ENCODE measurements at regions not wholly inside any gene's neighbourhood (a gene's known extent, or its start where the extent isn't known, plus 50 kb on each side); places are given as distances from the start of the nearest gene placed in this dataset.

- TF ChIP-seq POLR2AphosphoS5 (IDR thresholded peaks at IDR 0.05; ENCODE audit: low read depth), result no peak
- no peak for TF ChIP-seq CTCF (IDR thresholded peaks at IDR 0.05; ENCODE audit: insufficient read depth, low read length)
- no peak for TF ChIP-seq GABPA (IDR thresholded peaks at IDR 0.05; ENCODE audit: low read depth)
- TF ChIP-seq REST (IDR thresholded peaks at IDR 0.05; ENCODE audit: insufficient replicate concordance, low read depth), result no peak
- TF ChIP-seq SPI1 (IDR thresholded peaks at IDR 0.05; ENCODE audit: borderline replicate concordance, low read depth), result no peak
- H3K4me3 ChIP-seq (replicated peaks; ENCODE audit: insufficient read depth, low read length), result no peak overlapping the region
- no peaks in the 10 kb centered on the region for H3K27me3 ChIP-seq (ENCODE audit: insufficient read depth, poor library complexity, severe bottlenecking)
- H3K27ac ChIP-seq (replicated peaks), result no peak overlapping the region
- DNase-seq (ENCODE audit: low read depth in 1 of 2, low spot score in 1 of 2), result no peak
Measured at GRCh38 chr4:136742333-136742732, 790.0 kb downstream of the PCDH18 start.

- TF ChIP-seq GABPA (IDR thresholded peaks at IDR 0.05; ENCODE audit: low read depth) (no peak), POLR2AphosphoS5 (IDR thresholded peaks at IDR 0.05; ENCODE audit: low read depth) (no peak), REST (IDR thresholded peaks at IDR 0.05; ENCODE audit: insufficient replicate concordance, low read depth) (no peak), SPI1 (IDR thresholded peaks at IDR 0.05; ENCODE audit: borderline replicate concordance, low read depth) (no peak), CTCF (IDR thresholded peaks at IDR 0.05; ENCODE audit: insufficient read depth, low read length) (no peak)
- DNase-seq (ENCODE audit: low read depth in 1 of 2, low spot score in 1 of 2), result no peak
- H3K4me3 ChIP-seq (replicated peaks; ENCODE audit: insufficient read depth, low read length), result no peak overlapping the region
- H3K27me3 ChIP-seq (ENCODE audit: insufficient read depth, poor library complexity, severe bottlenecking), result no peaks in the 10 kb centered on the region
- H3K27ac ChIP-seq (replicated peaks), result no peak overlapping the region
Measured at GRCh38 chr4:136741468-136741867, 790.8 kb downstream of the PCDH18 start.

- H3K27me3 ChIP-seq (ENCODE audit: insufficient read depth, poor library complexity, severe bottlenecking), result no peaks in the 10 kb centered on the region
- H3K4me3 ChIP-seq (replicated peaks; ENCODE audit: insufficient read depth, low read length), result no peak overlapping the region
- no peak for TF ChIP-seq SPI1 (IDR thresholded peaks at IDR 0.05; ENCODE audit: borderline replicate concordance, low read depth)
- TF ChIP-seq POLR2AphosphoS5 (IDR thresholded peaks at IDR 0.05; ENCODE audit: low read depth), result no peak
- no peak for TF ChIP-seq GABPA (IDR thresholded peaks at IDR 0.05; ENCODE audit: low read depth)
- no peak for DNase-seq (ENCODE audit: low read depth in 1 of 2, low spot score in 1 of 2)
- H3K27ac ChIP-seq (replicated peaks), result no peak overlapping the region
Measured at GRCh38 chr4:136740326-136740725, 792.0 kb downstream of the PCDH18 start.

- no peak for DNase-seq (ENCODE audit: low read depth in 1 of 2, low spot score in 1 of 2)
- H3K27me3 ChIP-seq (ENCODE audit: insufficient read depth, poor library complexity, severe bottlenecking), result no peaks in the 10 kb centered on the region
- no peak for TF ChIP-seq CTCF (IDR thresholded peaks at IDR 0.05; ENCODE audit: insufficient read depth, low read length)
- no peak for TF ChIP-seq POLR2AphosphoS5 (IDR thresholded peaks at IDR 0.05; ENCODE audit: low read depth)
- no peak for TF ChIP-seq GABPA (IDR thresholded peaks at IDR 0.05; ENCODE audit: low read depth)
- TF ChIP-seq REST (IDR thresholded peaks at IDR 0.05; ENCODE audit: insufficient replicate concordance, low read depth), result no peak
- TF ChIP-seq SPI1 (IDR thresholded peaks at IDR 0.05; ENCODE audit: borderline replicate concordance, low read depth), result no peak
- H3K27ac ChIP-seq (replicated peaks), result no peak overlapping the region
- no peak overlapping the region for H3K4me3 ChIP-seq (replicated peaks; ENCODE audit: insufficient read depth, low read length)
Measured at GRCh38 chr4:136737066-136737465, 795.2 kb downstream of the PCDH18 start.

Measured in HL-60 (cell line).